Stimulated activated CD4-positive, alpha-beta T cell treated with anti-CD3 and anti-CD28 coated beads, TNF-alpha, amount 100 ng/mL, for 48 hours (primary cell): ENCODE measurements at regions not wholly inside any gene's neighbourhood (a gene's known extent, or its start where the extent isn't known, plus 50 kb on each side); places are given as distances from the start of the nearest gene placed in this dataset.

Experiments used
- DNase-seq, 3 donors: peaks; one replicate each; pipeline ENCODE4 v3.0.0-alpha.2; 2020; ENCODE audit warnings: low read depth in 3 of 3

GRCh38 chr10:35699848-35700486 lies 57.9 kb upstream of the FZD8 start:
- DNase-seq, result no peak

DNA sequence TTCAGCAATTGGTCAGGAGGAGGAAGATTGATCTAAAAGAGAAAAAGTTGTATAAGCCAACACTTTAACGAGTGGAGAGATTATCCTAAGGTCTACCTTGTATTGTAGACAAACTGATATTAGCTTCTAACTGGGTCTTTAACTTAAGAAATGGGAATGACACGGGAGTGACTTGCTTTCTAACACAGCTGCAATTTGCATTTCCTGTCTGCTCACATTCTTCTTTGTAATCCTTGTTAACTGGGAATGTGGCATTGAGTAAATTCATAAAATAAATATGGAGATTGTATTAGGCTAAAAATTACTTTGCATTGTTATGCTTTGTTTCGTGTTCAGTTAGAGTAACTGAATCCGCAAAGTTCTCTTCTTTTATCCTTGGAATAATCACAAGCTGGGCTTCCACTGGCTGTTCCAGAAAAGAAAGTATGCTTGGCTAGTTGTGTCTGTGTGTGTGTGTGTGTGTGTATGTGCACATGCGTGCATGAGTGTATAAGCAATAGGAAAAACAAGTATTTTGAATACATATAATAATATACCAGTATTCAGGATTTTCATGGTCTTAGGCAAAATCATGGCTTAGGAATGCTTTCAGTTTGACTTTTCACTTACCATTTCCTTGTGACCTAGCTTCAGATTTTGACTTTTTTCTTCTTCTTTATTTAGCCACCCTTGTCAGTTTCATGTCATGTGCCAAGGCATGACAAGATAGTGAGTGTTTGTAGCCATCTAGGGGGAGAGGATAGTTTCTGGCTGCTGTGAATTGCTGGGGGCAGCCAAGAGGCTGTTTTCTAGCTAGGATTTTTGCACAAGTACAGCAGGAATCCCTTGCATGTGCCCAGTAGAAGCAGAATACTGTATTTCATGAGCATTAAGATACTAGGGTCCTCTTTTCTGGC lies 54.5 kb upstream of the FZD8 start:
- DNase-seq, result no peak

DNA sequence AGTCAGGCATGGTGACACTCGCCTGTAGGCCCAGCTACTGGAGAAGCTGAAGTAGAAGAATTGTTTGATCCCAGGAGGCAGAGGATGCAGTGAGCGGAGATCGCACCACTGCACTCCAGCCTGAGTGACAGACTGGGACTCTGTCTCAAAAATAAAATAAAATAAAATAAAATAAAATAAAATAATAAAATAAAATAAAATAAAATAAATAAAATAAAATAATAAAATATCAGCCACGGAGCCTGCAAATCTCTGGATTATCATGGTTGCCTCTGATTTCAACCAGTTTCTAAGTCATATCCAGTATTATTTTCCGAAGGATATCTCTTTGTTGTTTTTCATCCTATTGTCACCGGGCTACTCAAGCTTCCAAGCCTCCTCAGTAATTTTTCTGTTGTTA lies 51.7 kb upstream of the FZD8 start:
- no peak for DNase-seq
